ENCODE measurements at regions not wholly inside any gene's neighbourhood (a gene's known extent, or its start where the extent isn't known, plus 50 kb on each side); places are given as distances from the start of the nearest gene placed in this dataset.

DNA sequence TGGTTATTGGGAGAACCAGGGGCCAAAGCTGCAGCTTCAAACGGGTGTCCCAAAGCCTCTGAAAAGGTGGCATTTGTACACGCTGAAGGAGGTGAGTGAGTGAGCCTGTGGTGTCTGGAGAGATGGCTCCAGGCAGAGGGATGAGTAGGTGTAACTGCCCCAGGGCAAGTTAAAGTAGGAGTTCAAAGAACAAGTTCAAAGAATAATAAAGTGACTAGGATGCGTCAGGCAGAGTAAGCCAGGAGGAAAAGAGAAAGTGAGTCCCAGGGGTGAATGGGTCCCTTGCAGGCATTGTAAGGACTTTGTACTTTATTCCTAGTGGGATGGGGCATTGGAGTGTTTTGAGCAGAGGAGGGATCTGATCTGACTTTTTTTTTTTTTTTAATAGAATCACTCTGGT lies 201.4 kb upstream of the PWP1 start:
- H3K79me2 ChIP-seq (ENCODE audit: control insufficient read depth, insufficient read depth, low read length): no peaks in the 10 kb centered on the region
- no peak overlapping the region for H3K4me3 ChIP-seq (replicated peaks in 1 of 3; ENCODE audit: insufficient read depth in 1 of 3, low read depth in 1 of 3, low read length in 3 of 3)
- H3K27me3 ChIP-seq (ENCODE audit: control insufficient read depth in 2 of 2, insufficient read depth in 2 of 2, low read length in 2 of 2): no peaks in the 10 kb centered on the region
- CTCF ChIA-PET: no interaction called here
- H4K20me1 ChIP-seq (replicated peaks; ENCODE audit: control insufficient read depth, extremely low read depth, insufficient read depth, low read length): no peaks in the 10 kb centered on the region
- no peaks in the 10 kb centered on the region for H3K9me3 ChIP-seq (replicated peaks; ENCODE audit: control insufficient read depth, insufficient read depth, low read length)
- FAIRE-seq (no peak), DNase-seq (ENCODE audit: low read depth, low spot score) (no peak)
- dilution Hi-C loops (cut with MboI; ENCODE audit: extremely low pct_ligation_motif_present, low sequenced_read_pairs): no loop called here
- no peak overlapping the region for H3K4me2 ChIP-seq (ENCODE audit: insufficient read depth, low read length)
- H3K36me3 ChIP-seq (ENCODE audit: control insufficient read depth in 2 of 2, extremely low read depth in 1 of 2, insufficient read depth in 2 of 2, low read length in 2 of 2): no peaks in the 10 kb centered on the region
- TF ChIP-seq, protein P1, sequence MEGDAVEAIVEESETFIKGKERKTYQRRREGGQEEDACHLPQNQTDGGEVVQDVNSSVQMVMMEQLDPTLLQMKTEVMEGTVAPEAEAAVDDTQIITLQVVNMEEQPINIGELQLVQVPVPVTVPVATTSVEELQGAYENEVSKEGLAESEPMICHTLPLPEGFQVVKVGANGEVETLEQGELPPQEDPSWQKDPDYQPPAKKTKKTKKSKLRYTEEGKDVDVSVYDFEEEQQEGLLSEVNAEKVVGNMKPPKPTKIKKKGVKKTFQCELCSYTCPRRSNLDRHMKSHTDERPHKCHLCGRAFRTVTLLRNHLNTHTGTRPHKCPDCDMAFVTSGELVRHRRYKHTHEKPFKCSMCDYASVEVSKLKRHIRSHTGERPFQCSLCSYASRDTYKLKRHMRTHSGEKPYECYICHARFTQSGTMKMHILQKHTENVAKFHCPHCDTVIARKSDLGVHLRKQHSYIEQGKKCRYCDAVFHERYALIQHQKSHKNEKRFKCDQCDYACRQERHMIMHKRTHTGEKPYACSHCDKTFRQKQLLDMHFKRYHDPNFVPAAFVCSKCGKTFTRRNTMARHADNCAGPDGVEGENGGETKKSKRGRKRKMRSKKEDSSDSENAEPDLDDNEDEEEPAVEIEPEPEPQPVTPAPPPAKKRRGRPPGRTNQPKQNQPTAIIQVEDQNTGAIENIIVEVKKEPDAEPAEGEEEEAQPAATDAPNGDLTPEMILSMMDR (IDR thresholded peaks at IDR 0.05; ENCODE audit: extremely low read depth in 1 of 2, insufficient read depth in 1 of 2, low read depth in 1 of 2, low read length in 2 of 2): no peak
- TF ChIP-seq GATA2 (IDR thresholded peaks at IDR 0.05; ENCODE audit: insufficient read depth, insufficient read length, low read depth, low read length): no peak
- no peak for TF ChIP-seq MYC (IDR thresholded peaks at IDR 0.05; ENCODE audit: low read depth, low read length)
- TF ChIP-seq FOS (IDR thresholded peaks at IDR 0.05; ENCODE audit: borderline replicate concordance, insufficient read depth, low read length): no peak
- no peaks in the 10 kb centered on the region for H3K4me1 ChIP-seq (ENCODE audit: control insufficient read depth, extremely low read depth, insufficient read depth, low read length)
- H3K9ac ChIP-seq (replicated peaks; ENCODE audit: extremely low read depth, insufficient read depth, low read length): no peak overlapping the region
- no peak overlapping the region for H3K27ac ChIP-seq (ENCODE audit: insufficient read depth, low read depth, low read length)
- no peak overlapping the region for H2AFZ ChIP-seq (ENCODE audit: low read depth, low read length)
- no peaks in the 10 kb centered on the region for H3K9me1 ChIP-seq (replicated peaks; ENCODE audit: control insufficient read depth, extremely low read depth, insufficient read depth, low read length)
- BruUV-seq (replicated peaks): no TSS peak
- POLR2A ChIA-PET: no interaction called here
- intact Hi-C loops (cut with micrococcal nuclease): no loop called here

DNA sequence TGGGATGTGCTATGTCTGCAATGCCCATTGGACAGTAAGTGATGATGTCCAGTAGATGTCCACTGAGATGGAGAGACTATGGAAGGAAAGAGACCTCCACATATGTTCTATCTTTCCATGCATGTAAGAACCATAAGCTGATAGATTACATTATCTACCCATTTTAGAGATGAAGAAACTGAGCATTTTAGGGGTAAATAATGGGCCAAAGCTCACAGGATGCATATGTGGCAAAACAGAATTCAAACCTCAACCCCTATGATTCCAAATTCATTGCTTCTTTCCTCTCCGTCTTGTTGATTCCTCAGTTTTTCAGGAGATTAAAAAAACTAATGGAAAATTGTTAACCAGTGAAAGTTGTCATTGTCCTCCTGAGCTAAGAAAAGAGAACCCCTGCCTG lies 200.7 kb upstream of the PWP1 start:
- BruUV-seq (replicated peaks): no TSS peak
- no peaks in the 10 kb centered on the region for H3K9me1 ChIP-seq (replicated peaks; ENCODE audit: control insufficient read depth, extremely low read depth, insufficient read depth, low read length)
- no peak overlapping the region for H3K9ac ChIP-seq (replicated peaks; ENCODE audit: extremely low read depth, insufficient read depth, low read length)
- H3K36me3 ChIP-seq (ENCODE audit: control insufficient read depth in 2 of 2, extremely low read depth in 1 of 2, insufficient read depth in 2 of 2, low read length in 2 of 2): no peaks in the 10 kb centered on the region
- no peaks in the 10 kb centered on the region for H3K9me3 ChIP-seq (replicated peaks; ENCODE audit: control insufficient read depth, insufficient read depth, low read length)
- no peaks in the 10 kb centered on the region for H3K4me1 ChIP-seq (ENCODE audit: control insufficient read depth, extremely low read depth, insufficient read depth, low read length)
- DNase-seq (ENCODE audit: low read depth, low spot score) (no peak), FAIRE-seq (no peak)
- H3K27ac ChIP-seq (ENCODE audit: insufficient read depth, low read depth, low read length): no peak overlapping the region
- TF ChIP-seq MYC (IDR thresholded peaks at IDR 0.05; ENCODE audit: low read depth, low read length): no peak
- no peaks in the 10 kb centered on the region for H3K27me3 ChIP-seq (ENCODE audit: control insufficient read depth in 2 of 2, insufficient read depth in 2 of 2, low read length in 2 of 2)
- dilution Hi-C loops (cut with MboI; ENCODE audit: extremely low pct_ligation_motif_present, low sequenced_read_pairs) (no loop called here), intact Hi-C loops (cut with micrococcal nuclease) (no loop called here)
- POLR2A ChIA-PET: no interaction called here
- H3K4me2 ChIP-seq (ENCODE audit: insufficient read depth, low read length): no peak overlapping the region
- H2AFZ ChIP-seq (ENCODE audit: low read depth, low read length): no peak overlapping the region
- H4K20me1 ChIP-seq (replicated peaks; ENCODE audit: control insufficient read depth, extremely low read depth, insufficient read depth, low read length): no peaks in the 10 kb centered on the region
- no peak overlapping the region for H3K4me3 ChIP-seq (replicated peaks in 1 of 3; ENCODE audit: insufficient read depth in 1 of 3, low read depth in 1 of 3, low read length in 3 of 3)
- CTCF ChIA-PET: no interaction called here
- H3K79me2 ChIP-seq (ENCODE audit: control insufficient read depth, insufficient read depth, low read length): no peaks in the 10 kb centered on the region
